Fibroblast of lung (primary cell): ENCODE measurements at regions not wholly inside any gene's neighbourhood (a gene's known extent, or its start where the extent isn't known, plus 50 kb on each side); places are given as distances from the start of the nearest gene placed in this dataset.

ENCODE experiments used
- EZH2 ChIP-seq: IDR thresholded peaks from 2 replicates; pipeline ENCODE4 v1.5.1; 2012; ENCODE audit warnings: low read length, control low read depth, mild to moderate bottlenecking; ENCODE audit errors: missing control alignments
- TF ChIP-seq, protein P1 (sequence below), 2 donors: IDR thresholded peaks in 1 of 2; conservative IDR thresholded peaks in 1 of 2; 1 replicate in 1 of 2; 2 replicates in 1 of 2; pipeline ENCODE4 v1.5.1; 2011 to 2012; ENCODE audit warnings: low read length in 2 of 2, control low read depth in 1 of 2, inconsistent platforms in 1 of 2, low read depth in 1 of 2, mild to moderate bottlenecking in 1 of 2

DNA sequence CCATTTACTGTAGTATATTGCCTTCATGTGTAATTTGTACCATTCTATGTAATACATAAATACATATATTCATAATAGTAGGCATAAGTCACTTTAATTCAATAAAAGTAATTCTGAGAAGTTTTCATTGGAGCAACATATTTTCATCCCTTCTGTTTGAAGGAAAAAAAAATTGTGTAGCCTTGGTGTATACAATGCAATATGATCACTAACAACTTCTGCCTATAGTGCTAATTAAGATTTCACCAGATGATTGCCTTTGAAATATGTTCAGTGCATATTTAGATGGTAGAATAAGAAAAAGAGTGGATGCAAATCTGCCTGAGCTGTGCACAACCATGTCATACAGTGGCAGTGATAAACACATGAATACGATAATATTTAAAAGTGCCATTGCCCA, 996.8 kb downstream of the EFNA5 start:
- TF ChIP-seq, protein P1, sequence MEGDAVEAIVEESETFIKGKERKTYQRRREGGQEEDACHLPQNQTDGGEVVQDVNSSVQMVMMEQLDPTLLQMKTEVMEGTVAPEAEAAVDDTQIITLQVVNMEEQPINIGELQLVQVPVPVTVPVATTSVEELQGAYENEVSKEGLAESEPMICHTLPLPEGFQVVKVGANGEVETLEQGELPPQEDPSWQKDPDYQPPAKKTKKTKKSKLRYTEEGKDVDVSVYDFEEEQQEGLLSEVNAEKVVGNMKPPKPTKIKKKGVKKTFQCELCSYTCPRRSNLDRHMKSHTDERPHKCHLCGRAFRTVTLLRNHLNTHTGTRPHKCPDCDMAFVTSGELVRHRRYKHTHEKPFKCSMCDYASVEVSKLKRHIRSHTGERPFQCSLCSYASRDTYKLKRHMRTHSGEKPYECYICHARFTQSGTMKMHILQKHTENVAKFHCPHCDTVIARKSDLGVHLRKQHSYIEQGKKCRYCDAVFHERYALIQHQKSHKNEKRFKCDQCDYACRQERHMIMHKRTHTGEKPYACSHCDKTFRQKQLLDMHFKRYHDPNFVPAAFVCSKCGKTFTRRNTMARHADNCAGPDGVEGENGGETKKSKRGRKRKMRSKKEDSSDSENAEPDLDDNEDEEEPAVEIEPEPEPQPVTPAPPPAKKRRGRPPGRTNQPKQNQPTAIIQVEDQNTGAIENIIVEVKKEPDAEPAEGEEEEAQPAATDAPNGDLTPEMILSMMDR (conservative IDR thresholded peaks at IDR 0.05 in 1 of 2, IDR thresholded peaks at IDR 0.05 in 1 of 2; ENCODE audit: low read depth in 1 of 2, low read length in 2 of 2): no peak
- TF ChIP-seq EZH2: no peak
